ENCODE measurements at regions not wholly inside any gene's neighbourhood (a gene's known extent, or its start where the extent isn't known, plus 50 kb on each side); places are given as distances from the start of the nearest gene placed in this dataset.

GRCh38 chr5:67294266-67294938, 97.8 kb upstream of the CD180 start:
- Histone ChIP-seq H3K27me3 (ENCODE audit: insufficient read depth, low read depth, severe bottlenecking) (no peaks in the 10 kb centered on the region), H3K9me3 (ENCODE audit: severe bottlenecking) (no peaks in the 10 kb centered on the region), H3K36me3 (no peaks in the 10 kb centered on the region), H3K27ac (no peak overlapping the region), H3K4me3 (ENCODE audit: low read depth, low read length) (no peak overlapping the region)
- no peak for TF ChIP-seq CTCF (IDR thresholded peaks at IDR 0.05; ENCODE audit: low read depth, low read length)
- no peak for DNase-seq

- Histone ChIP-seq H3K27me3 (ENCODE audit: insufficient read depth, low read depth, severe bottlenecking) (no peaks in the 10 kb centered on the region), H3K9me3 (ENCODE audit: severe bottlenecking) (no peaks in the 10 kb centered on the region), H3K36me3 (no peaks in the 10 kb centered on the region), H3K27ac (no peak overlapping the region), H3K4me3 (ENCODE audit: low read depth, low read length) (no peak overlapping the region)
- no peak for TF ChIP-seq CTCF (IDR thresholded peaks at IDR 0.05; ENCODE audit: low read depth, low read length)
- DNase-seq, result no peak
Measured at GRCh38 chr5:67293226-67293625, 96.6 kb upstream of the CD180 start.

- Histone ChIP-seq H3K36me3 (no peaks in the 10 kb centered on the region), H3K9me3 (ENCODE audit: severe bottlenecking) (no peaks in the 10 kb centered on the region), H3K27ac (no peak overlapping the region), H3K4me3 (ENCODE audit: low read depth, low read length) (no peak overlapping the region), H3K27me3 (ENCODE audit: insufficient read depth, low read depth, severe bottlenecking) (no peaks in the 10 kb centered on the region)
- DNase-seq, result no peak
- no peak for TF ChIP-seq CTCF (IDR thresholded peaks at IDR 0.05; ENCODE audit: low read depth, low read length)
Measured at GRCh38 chr5:67292201-67292940, 95.8 kb upstream of the CD180 start.

GRCh38 chr5:67291671-67292070, 95.1 kb upstream of the CD180 start:
- H3K36me3 ChIP-seq, result no peaks in the 10 kb centered on the region
- no peak for DNase-seq
- TF ChIP-seq CTCF (IDR thresholded peaks at IDR 0.05; ENCODE audit: low read depth, low read length), result no peak
- H3K27ac ChIP-seq, result no peak overlapping the region
- H3K27me3 ChIP-seq (ENCODE audit: insufficient read depth, low read depth, severe bottlenecking), result no peaks in the 10 kb centered on the region
- no peak overlapping the region for H3K4me3 ChIP-seq (ENCODE audit: low read depth, low read length)
- no peaks in the 10 kb centered on the region for H3K9me3 ChIP-seq (ENCODE audit: severe bottlenecking)

GRCh38 chr5:67291066-67291465, 94.5 kb upstream of the CD180 start:
- no peaks in the 10 kb centered on the region for H3K9me3 ChIP-seq (ENCODE audit: severe bottlenecking)
- H3K4me3 ChIP-seq (ENCODE audit: low read depth, low read length), result no peak overlapping the region
- no peaks in the 10 kb centered on the region for H3K27me3 ChIP-seq (ENCODE audit: insufficient read depth, low read depth, severe bottlenecking)
- DNase-seq, result no peak
- TF ChIP-seq CTCF (IDR thresholded peaks at IDR 0.05; ENCODE audit: low read depth, low read length), result no peak
- no peaks in the 10 kb centered on the region for H3K36me3 ChIP-seq
- H3K27ac ChIP-seq, result no peak overlapping the region

Data from WERI-Rb-1 (cell line).